ENCODE measurements at regions not wholly inside any gene's neighbourhood (a gene's known extent, or its start where the extent isn't known, plus 50 kb on each side); places are given as distances from the start of the nearest gene placed in this dataset.

- DNase-seq (no peak), ATAC-seq (peak; percentile 34 to 62)
- intact Hi-C loops (cut with DNase I): no loop called here
Measured at GRCh38 chr9:18382243-18382642, 91.7 kb upstream of the ADAMTSL1 start.

- ATAC-seq: no peak
- no peak for DNase-seq
- intact Hi-C loops (cut with DNase I): no loop called here
Measured at GRCh38 chr9:18384066-18384465, 89.9 kb upstream of the ADAMTSL1 start.

- intact Hi-C loops (cut with DNase I): no loop called here
- ATAC-seq: no peak
Measured at GRCh38 chr9:18385696-18386490, 88.1 kb upstream of the ADAMTSL1 start.

GRCh38 chr9:18390393-18390792 lies 83.6 kb upstream of the ADAMTSL1 start:
- ATAC-seq: no peak
- intact Hi-C loops (cut with DNase I): no loop called here
- no peak for DNase-seq

More at GRCh38 chr9:18385696-18386490, 88.1 kb upstream of the ADAMTSL1 start:
- no peak for DNase-seq

GRCh38 chr9:18393340-18394130 lies 80.4 kb upstream of the ADAMTSL1 start:
- intact Hi-C loops (cut with DNase I): no loop called here
- ATAC-seq: peak; percentile 73 to 91

GRCh38 chr9:18394847-18395351 lies 79.1 kb upstream of the ADAMTSL1 start:
- ATAC-seq (no peak), DNase-seq (no peak)
- intact Hi-C loops (cut with DNase I): no loop called here

More at GRCh38 chr9:18393340-18394130, 80.4 kb upstream of the ADAMTSL1 start:
- DNase-seq: peak; percentile 27

GRCh38 chr9:18396102-18396728 lies 77.7 kb upstream of the ADAMTSL1 start:
- ATAC-seq (no peak), DNase-seq (no peak)
- intact Hi-C loops (cut with DNase I): no loop called here

- DNase-seq: no peak
- no peak for ATAC-seq
- intact Hi-C loops (cut with DNase I): no loop called here
Measured at GRCh38 chr9:18397076-18397475, 76.9 kb upstream of the ADAMTSL1 start.

- no peak for DNase-seq
- ATAC-seq: no peak
- intact Hi-C loops (cut with DNase I): no loop called here
Measured at GRCh38 chr9:18398038-18398437, 75.9 kb upstream of the ADAMTSL1 start.

- DNase-seq (no peak), ATAC-seq (no peak)
- intact Hi-C loops (cut with DNase I): no loop called here
Measured at GRCh38 chr9:18404434-18405029, 69.4 kb upstream of the ADAMTSL1 start.

GRCh38 chr9:18405240-18405639 lies 68.7 kb upstream of the ADAMTSL1 start:
- intact Hi-C loops (cut with DNase I): no loop called here
- ATAC-seq (no peak), DNase-seq (no peak)

GRCh38 chr9:18410983-18411382 lies 63.0 kb upstream of the ADAMTSL1 start:
- ATAC-seq (no peak), DNase-seq (no peak)
- intact Hi-C loops (cut with DNase I): no loop called here

GRCh38 chr9:18421391-18421790 lies 52.6 kb upstream of the ADAMTSL1 start:
- intact Hi-C loops (cut with DNase I): no loop called here
- ATAC-seq (no peak), DNase-seq (no peak)

- DNase-seq: no peak
- no peak for ATAC-seq
- intact Hi-C loops (cut with DNase I): no loop called here
Measured at GRCh38 chr9:18422296-18423036, 51.5 kb upstream of the ADAMTSL1 start.

GRCh38 chr9:18423791-18424531 lies 50.0 kb upstream of the ADAMTSL1 start:
- ATAC-seq: peak in 1 of 2 donors; percentile 50
- no peak for DNase-seq
- intact Hi-C loops (cut with DNase I): no loop called here
